ENCODE measurements at regions not wholly inside any gene's neighbourhood (a gene's known extent, or its start where the extent isn't known, plus 50 kb on each side); places are given as distances from the start of the nearest gene placed in this dataset.

DNA sequence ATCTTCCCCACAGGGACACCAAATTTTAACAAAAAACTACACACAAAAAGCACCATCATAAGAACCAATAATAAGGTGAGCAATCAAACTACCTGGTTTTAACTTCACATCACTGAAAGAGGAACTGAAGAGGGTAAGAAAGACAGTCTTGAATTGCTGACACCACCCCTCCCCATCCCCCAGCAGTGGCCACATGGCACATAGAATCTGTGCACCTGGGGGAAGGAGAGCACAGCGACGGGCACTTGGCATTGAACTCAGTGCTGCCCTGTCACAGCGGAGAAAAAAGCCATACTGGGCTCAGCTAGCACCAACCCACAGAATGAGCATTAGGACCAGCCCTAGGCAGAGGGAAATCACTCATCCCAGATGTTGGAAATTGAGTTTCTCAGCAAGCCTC is 640.0 kb upstream of the ADGRL2 start:
- TF ChIP-seq FOXM1 (IDR thresholded peaks at IDR 0.05; ENCODE audit: borderline replicate concordance, low read depth) (no peak), CEBPB (IDR thresholded peaks at IDR 0.05) (no peak), CREB1 (IDR thresholded peaks at IDR 0.05; ENCODE audit: low read depth) (no peak), TEAD4 (IDR thresholded peaks at IDR 0.05) (no peak), NFIC (IDR thresholded peaks at IDR 0.05) (no peak), RAD21 (IDR thresholded peaks at IDR 0.05; ENCODE audit: low read depth) (no peak), YY1 (IDR thresholded peaks at IDR 0.05; ENCODE audit: low read depth) (no peak), TAF1 (IDR thresholded peaks at IDR 0.05; ENCODE audit: low read depth) (no peak), EP300 (IDR thresholded peaks at IDR 0.05; ENCODE audit: borderline replicate concordance) (no peak)
- TF ChIP-seq, protein P1, sequence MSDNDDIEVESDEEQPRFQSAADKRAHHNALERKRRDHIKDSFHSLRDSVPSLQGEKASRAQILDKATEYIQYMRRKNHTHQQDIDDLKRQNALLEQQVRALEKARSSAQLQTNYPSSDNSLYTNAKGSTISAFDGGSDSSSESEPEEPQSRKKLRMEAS (IDR thresholded peaks at IDR 0.05) = no peak
- TF ChIP-seq, protein P2, sequence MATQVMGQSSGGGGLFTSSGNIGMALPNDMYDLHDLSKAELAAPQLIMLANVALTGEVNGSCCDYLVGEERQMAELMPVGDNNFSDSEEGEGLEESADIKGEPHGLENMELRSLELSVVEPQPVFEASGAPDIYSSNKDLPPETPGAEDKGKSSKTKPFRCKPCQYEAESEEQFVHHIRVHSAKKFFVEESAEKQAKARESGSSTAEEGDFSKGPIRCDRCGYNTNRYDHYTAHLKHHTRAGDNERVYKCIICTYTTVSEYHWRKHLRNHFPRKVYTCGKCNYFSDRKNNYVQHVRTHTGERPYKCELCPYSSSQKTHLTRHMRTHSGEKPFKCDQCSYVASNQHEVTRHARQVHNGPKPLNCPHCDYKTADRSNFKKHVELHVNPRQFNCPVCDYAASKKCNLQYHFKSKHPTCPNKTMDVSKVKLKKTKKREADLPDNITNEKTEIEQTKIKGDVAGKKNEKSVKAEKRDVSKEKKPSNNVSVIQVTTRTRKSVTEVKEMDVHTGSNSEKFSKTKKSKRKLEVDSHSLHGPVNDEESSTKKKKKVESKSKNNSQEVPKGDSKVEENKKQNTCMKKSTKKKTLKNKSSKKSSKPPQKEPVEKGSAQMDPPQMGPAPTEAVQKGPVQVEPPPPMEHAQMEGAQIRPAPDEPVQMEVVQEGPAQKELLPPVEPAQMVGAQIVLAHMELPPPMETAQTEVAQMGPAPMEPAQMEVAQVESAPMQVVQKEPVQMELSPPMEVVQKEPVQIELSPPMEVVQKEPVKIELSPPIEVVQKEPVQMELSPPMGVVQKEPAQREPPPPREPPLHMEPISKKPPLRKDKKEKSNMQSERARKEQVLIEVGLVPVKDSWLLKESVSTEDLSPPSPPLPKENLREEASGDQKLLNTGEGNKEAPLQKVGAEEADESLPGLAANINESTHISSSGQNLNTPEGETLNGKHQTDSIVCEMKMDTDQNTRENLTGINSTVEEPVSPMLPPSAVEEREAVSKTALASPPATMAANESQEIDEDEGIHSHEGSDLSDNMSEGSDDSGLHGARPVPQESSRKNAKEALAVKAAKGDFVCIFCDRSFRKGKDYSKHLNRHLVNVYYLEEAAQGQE (IDR thresholded peaks at IDR 0.05; ENCODE audit: low read depth) = no peak
- TF ChIP-seq, protein P3, sequence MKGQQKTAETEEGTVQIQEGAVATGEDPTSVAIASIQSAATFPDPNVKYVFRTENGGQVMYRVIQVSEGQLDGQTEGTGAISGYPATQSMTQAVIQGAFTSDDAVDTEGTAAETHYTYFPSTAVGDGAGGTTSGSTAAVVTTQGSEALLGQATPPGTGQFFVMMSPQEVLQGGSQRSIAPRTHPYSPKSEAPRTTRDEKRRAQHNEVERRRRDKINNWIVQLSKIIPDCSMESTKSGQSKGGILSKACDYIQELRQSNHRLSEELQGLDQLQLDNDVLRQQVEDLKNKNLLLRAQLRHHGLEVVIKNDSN (IDR thresholded peaks at IDR 0.05) = no peak
